DOHH2 (cell line): ENCODE measurements at regions not wholly inside any gene's neighbourhood (a gene's known extent, or its start where the extent isn't known, plus 50 kb on each side); places are given as distances from the start of the nearest gene placed in this dataset.

Experiments used
- H3F3A ChIP-seq: fragments of 200-600 bp; sonication (generic), shearing (Covaris generic); 2 replicates; pipeline ENCODE4 v1.6.0; 2016; ENCODE audit warnings: antibody characterized with exemption, mild to moderate bottlenecking; ENCODE audit not compliant: control insufficient read depth, insufficient read depth
- H3K27ac ChIP-seq: fragments of 200-600 bp; sonication (generic); 2 replicates; pipeline ENCODE4 v1.5.1; 2014; ENCODE audit warnings: low read depth, mild to moderate bottlenecking, low read length, moderate library complexity
- H3K27me3 ChIP-seq: fragments of 200-600 bp; sonication (generic); 2 replicates; pipeline ENCODE4 v1.6.1; 2014; ENCODE audit warnings: mild to moderate bottlenecking, low read length, mixed read lengths; ENCODE audit not compliant: control insufficient read depth
- H3K36me3 ChIP-seq: fragments of 200-600 bp; sonication (generic); 2 replicates; pipeline ENCODE4 v1.6.1; 2014; ENCODE audit warnings: mild to moderate bottlenecking, low read length, moderate library complexity, mixed read lengths; ENCODE audit not compliant: control insufficient read depth
- H3K4me1 ChIP-seq: fragments of 200-600 bp; sonication (generic); 2 replicates; pipeline ENCODE4 v1.6.1; 2014; ENCODE audit warnings: mild to moderate bottlenecking, low read length, mixed read lengths; ENCODE audit not compliant: control insufficient read depth
- H3K4me2 ChIP-seq: fragments of 200-600 bp; sonication (generic); 2 replicates; pipeline ENCODE4 v1.6.0; 2014; ENCODE audit warnings: mild to moderate bottlenecking, low read length, moderate library complexity
- H3K4me3 ChIP-seq: fragments of 200-600 bp; sonication (generic); 2 replicates; pipeline ENCODE4 v1.5.1; 2014; ENCODE audit warnings: mild to moderate bottlenecking, low read length, mixed read lengths
- H3K79me2 ChIP-seq: fragments of 200-600 bp; sonication (generic); 2 replicates; pipeline ENCODE4 v1.6.1; 2014; ENCODE audit warnings: mild to moderate bottlenecking, low read length, mixed read lengths; ENCODE audit not compliant: control insufficient read depth
- H3K9me2 ChIP-seq: fragments of 200-600 bp; sonication (generic); replicated peaks from 2 replicates; pipeline ENCODE4 v1.6.1; 2014; ENCODE audit warnings: mild to moderate bottlenecking, low read length, mixed read lengths; ENCODE audit not compliant: control insufficient read depth
- H3K9me3 ChIP-seq: fragments of 200-600 bp; sonication (generic); 2 replicates; pipeline ENCODE4 v1.6.1; 2014; ENCODE audit warnings: antibody characterized with exemption, low read length, mixed read lengths; ENCODE audit not compliant: control insufficient read depth, insufficient read depth
- H4K20me1 ChIP-seq: fragments of 200-600 bp; sonication (generic); 2 replicates; pipeline ENCODE4 v1.6.0; 2014; ENCODE audit warnings: low read depth, mild to moderate bottlenecking, antibody characterized with exemption, low read length, moderate library complexity; ENCODE audit not compliant: control insufficient read depth, insufficient read depth
- EZH2phosphoT487 ChIP-seq: fragments of 200-600 bp; sonication (generic); IDR thresholded peaks from 2 replicates; pipeline ENCODE4 v1.6.1; 2017; ENCODE audit warnings: borderline replicate concordance, mild to moderate bottlenecking, antibody characterized with exemption, low read length, moderate library complexity, mixed read lengths
- TF ChIP-seq, protein P1 (sequence below): fragments of 200-600 bp; sonication (generic); IDR thresholded peaks from one replicate; pipeline ENCODE4 v1.5.1; 2014; ENCODE audit warnings: antibody characterized with exemption, mild to moderate bottlenecking, low read depth, low read length; ENCODE audit not compliant: poor library complexity, severe bottlenecking

DNA sequence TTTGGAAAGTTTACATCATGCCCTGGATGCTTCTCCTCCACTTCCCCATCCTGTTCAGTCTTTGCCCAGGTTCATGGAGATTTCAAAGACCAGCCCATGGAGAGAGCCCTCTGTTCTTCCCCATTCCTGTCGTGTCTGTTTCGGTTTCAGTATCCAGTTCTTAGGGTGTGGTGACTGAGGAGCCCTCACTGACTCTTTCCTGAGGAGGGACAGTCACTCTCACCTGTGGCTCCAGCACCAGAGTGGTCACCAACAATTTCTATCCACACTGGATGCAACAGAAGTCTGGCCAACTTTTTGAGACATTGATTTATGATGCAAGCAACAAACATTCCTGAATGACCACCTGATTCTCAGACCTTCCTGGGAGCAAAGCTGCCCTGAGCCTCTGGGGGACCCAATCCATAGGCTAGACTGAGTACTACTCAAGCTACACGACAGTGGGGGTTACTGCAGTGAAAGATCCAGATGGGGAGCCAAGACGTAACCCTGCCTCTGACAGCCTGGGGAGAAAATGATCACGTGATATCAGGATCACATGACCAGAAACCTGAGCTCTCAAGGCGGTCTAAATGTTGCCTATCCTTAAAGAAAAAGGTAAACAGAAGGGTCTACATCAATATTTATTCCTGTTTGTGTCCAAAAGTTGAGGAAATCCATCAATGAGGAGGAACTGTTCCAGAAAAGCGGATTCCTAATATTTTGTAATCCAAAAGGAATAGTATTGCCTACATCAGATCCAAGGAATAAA, 76.2 kb upstream of the VPREB1 start:
- Histone ChIP-seq H4K20me1 (no peaks in the 10 kb centered on the region), H3K9me3 (no peaks in the 10 kb centered on the region), H3K27ac (peak overlapping the region; percentile 100), H3K36me3 (peaks cover 22% of the 10 kb centered on the region), H3K4me2 (peak overlapping the region; percentile 99), H3K27me3 (no peaks in the 10 kb centered on the region), H3K4me1 (peaks cover 91% of the 10 kb centered on the region), H3K9me2 (no peaks in the 10 kb centered on the region), H3K4me3 (peak overlapping the region; percentile 80), H3K79me2 (0 out of 2 replicates have a peak, but pooled peaks cover 3% of the 10 kb centered on the region), H3F3A (peaks cover 66% of the 10 kb centered on the region)
- TF ChIP-seq EZH2phosphoT487 = no peak
- TF ChIP-seq, protein P1, sequence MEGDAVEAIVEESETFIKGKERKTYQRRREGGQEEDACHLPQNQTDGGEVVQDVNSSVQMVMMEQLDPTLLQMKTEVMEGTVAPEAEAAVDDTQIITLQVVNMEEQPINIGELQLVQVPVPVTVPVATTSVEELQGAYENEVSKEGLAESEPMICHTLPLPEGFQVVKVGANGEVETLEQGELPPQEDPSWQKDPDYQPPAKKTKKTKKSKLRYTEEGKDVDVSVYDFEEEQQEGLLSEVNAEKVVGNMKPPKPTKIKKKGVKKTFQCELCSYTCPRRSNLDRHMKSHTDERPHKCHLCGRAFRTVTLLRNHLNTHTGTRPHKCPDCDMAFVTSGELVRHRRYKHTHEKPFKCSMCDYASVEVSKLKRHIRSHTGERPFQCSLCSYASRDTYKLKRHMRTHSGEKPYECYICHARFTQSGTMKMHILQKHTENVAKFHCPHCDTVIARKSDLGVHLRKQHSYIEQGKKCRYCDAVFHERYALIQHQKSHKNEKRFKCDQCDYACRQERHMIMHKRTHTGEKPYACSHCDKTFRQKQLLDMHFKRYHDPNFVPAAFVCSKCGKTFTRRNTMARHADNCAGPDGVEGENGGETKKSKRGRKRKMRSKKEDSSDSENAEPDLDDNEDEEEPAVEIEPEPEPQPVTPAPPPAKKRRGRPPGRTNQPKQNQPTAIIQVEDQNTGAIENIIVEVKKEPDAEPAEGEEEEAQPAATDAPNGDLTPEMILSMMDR = no peak

DNA sequence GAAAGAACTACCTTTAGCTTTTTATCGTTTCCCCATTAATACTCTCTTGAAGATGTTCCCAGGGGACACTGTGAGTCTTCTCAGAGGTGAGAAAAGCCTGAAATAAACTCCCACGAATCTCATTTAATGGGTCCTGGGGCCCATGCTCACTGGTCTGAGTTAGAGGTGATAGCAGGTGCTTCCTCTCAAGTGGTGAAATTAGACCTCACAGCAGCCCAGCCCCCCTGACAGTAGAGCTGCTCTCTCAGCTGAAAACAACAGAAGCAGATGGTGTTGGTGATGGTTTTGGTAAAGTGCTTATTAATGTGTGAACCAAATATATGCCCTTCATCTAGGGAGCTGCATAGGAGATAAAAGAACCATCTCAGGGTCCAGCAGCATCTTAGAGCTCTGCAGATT, 76.8 kb upstream of the VPREB1 start:
- Histone ChIP-seq H3F3A (peaks cover 67% of the 10 kb centered on the region), H4K20me1 (no peaks in the 10 kb centered on the region), H3K9me2 (no peaks in the 10 kb centered on the region), H3K9me3 (no peaks in the 10 kb centered on the region), H3K27me3 (no peaks in the 10 kb centered on the region), H3K36me3 (peaks cover 22% of the 10 kb centered on the region), H3K4me2 (peak overlapping the region; percentile 99), H3K27ac (peak overlapping the region; percentile 100), H3K4me3 (peak overlapping the region; percentile 80), H3K4me1 (peaks cover 93% of the 10 kb centered on the region), H3K79me2 (0 out of 2 replicates have a peak, but pooled peaks cover 4% of the 10 kb centered on the region)
- TF ChIP-seq, protein P1 = no peak
- no peak for TF ChIP-seq EZH2phosphoT487

DNA sequence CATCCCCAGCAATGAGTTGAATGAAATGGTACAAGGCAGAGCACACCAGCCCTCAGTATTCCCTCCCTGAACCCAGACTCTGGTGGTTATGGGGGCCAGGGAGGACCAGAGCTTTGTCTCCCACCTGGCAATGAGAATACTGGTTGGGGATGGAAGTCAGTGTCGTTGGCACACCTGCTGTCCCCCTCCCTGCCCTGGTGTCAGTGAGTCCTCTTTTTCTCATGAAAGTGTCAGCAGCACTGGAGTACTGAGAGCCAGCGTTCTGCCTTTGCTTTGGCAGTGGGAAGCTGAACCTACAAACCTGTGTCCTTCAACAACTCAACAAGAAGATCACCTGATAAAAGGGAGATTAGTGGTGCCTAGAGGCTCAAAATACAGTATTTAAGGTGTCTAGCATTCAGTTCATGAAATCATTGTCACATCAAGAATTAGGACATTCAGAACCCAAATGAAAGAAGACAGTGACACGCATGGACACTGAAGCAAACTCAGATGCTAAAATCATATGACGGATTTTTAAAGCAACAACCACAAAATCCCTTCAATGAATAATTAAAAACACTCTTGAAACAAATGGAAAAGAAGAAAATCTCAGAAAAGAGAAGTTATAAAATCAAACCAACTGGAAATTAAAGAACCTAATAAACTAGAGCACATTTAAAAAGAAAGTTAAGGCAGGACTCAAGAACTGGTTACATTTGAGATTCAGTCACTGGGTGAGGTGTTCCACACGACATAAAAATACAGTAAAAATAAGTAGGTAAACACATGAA, 77.5 kb upstream of the VPREB1 start:
- TF ChIP-seq, protein P1 = no peak
- no peak for TF ChIP-seq EZH2phosphoT487
- H3K79me2 ChIP-seq = 0 out of 2 replicates have a peak, but pooled peaks cover 4% of the 10 kb centered on the region
- peaks cover 97% of the 10 kb centered on the region for H3K4me1 ChIP-seq
- no peaks in the 10 kb centered on the region for H3K9me2 ChIP-seq
- peaks cover 22% of the 10 kb centered on the region for H3K36me3 ChIP-seq
- H4K20me1 ChIP-seq = no peaks in the 10 kb centered on the region
- H3K27ac ChIP-seq = peak overlapping the region; percentile 100
- peak overlapping the region; percentile 74 for H3K4me3 ChIP-seq
- H3K27me3 ChIP-seq = no peaks in the 10 kb centered on the region
- H3F3A ChIP-seq = peaks cover 67% of the 10 kb centered on the region
- H3K4me2 ChIP-seq = peak overlapping the region; percentile 99
- H3K9me3 ChIP-seq = no peaks in the 10 kb centered on the region
